Caco-2 (cell line): ENCODE measurements at regions not wholly inside any gene's neighbourhood (a gene's known extent, or its start where the extent isn't known, plus 50 kb on each side); places are given as distances from the start of the nearest gene placed in this dataset.
"Not testable (repeated sequence)": the region's sequence is repeated elsewhere in the genome, so short reads cannot be mapped to it uniquely, and the experiment has no call there.

ENCODE experiments used
- BruUV-seq: library from RNA; stranded (reverse); fragments of 400-500 nt; replicated peaks from 2 replicates; lab custom pipeline; 2021; lab: Mats Ljungman, UMichigan
- CTCF ChIA-PET: fragments of 300-600 bp; sonication (Branson Sonifier 250); formaldehyde crosslinking; loops from one replicate; lab custom pipeline; 2022; ENCODE audit warnings: antibody characterized with exemption; lab: Charles Lee
- POLR2A ChIA-PET: fragments of 300-600 bp; sonication (Branson Sonifier 250); formaldehyde crosslinking; loops from one replicate; lab custom pipeline; 2022; ENCODE audit warnings: antibody characterized with exemption; lab: Charles Lee
- DNase-seq, 2 experiments: peaks; one replicate each; pipeline versions ENCODE4 v3.0.0 to v3.0.0-alpha.2; 2020 to 2022
- H3K27me3 ChIP-seq: replicated peaks from 2 replicates; pipeline ENCODE4 v1.6.0; 2011; ENCODE audit warnings: low read length; ENCODE audit not compliant: control insufficient read depth, insufficient read depth
- H3K36me3 ChIP-seq: 2 replicates; pipeline ENCODE4 v1.5.1; 2011; ENCODE audit warnings: low read length; ENCODE audit not compliant: control insufficient read depth, insufficient read depth
- H3K4me1 ChIP-seq: fragments of 250-450 bp; sonication (Bioruptor Pico); 2 replicates; pipeline ENCODE4 v1.5.1; 2020; ENCODE audit warnings: mild to moderate bottlenecking
- H3K4me3 ChIP-seq: 2 replicates; pipeline ENCODE4 v1.5.1; 2011; ENCODE audit warnings: low read depth, mild to moderate bottlenecking, control low read depth, low read length
- H3K9me3 ChIP-seq: fragments of 250-450 bp; sonication (Bioruptor Pico); 2 replicates; pipeline ENCODE4 v1.5.1; 2020; ENCODE audit warnings: mild to moderate bottlenecking, moderate library complexity
- H3K27ac Mint-ChIP-seq: one replicate; pipeline ENCODE4 v1.8.0; 2022; ENCODE audit warnings: mixed read lengths; ENCODE audit not compliant: unreplicated experiment
- H3K27me3 Mint-ChIP-seq: one replicate; pipeline ENCODE4 v1.8.0; 2022; ENCODE audit warnings: mixed read lengths; ENCODE audit not compliant: insufficient read depth, unreplicated experiment
- H3K36me3 Mint-ChIP-seq: one replicate; pipeline ENCODE4 v1.8.0; 2022; ENCODE audit warnings: mild to moderate bottlenecking, mixed read lengths; ENCODE audit not compliant: insufficient read depth, unreplicated experiment
- H3K4me1 Mint-ChIP-seq: one replicate; pipeline ENCODE4 v1.8.0; 2022; ENCODE audit warnings: low read depth, mixed read lengths; ENCODE audit not compliant: unreplicated experiment
- H3K4me3 Mint-ChIP-seq: one replicate; pipeline ENCODE4 v1.8.0; 2022; ENCODE audit warnings: mild to moderate bottlenecking, moderate library complexity, mixed read lengths; ENCODE audit not compliant: unreplicated experiment
- H3K9me3 Mint-ChIP-seq: one replicate; pipeline ENCODE4 v1.8.0; 2022; ENCODE audit warnings: mixed read lengths; ENCODE audit not compliant: unreplicated experiment
- CTCF ChIP-seq, 2 experiments: fragments of 200-600 bp in 1 of 2; IDR thresholded peaks; 1 replicate in 1 of 2; 2 replicates in 1 of 2; pipeline versions ENCODE4 v1.5.1 to v1.8.0; 2011 to 2022; ENCODE audit warnings: antibody characterized with exemption in 1 of 2, control low read depth in 1 of 2, inconsistent platforms in 1 of 2, low read depth in 1 of 2, low read length in 1 of 2, mild to moderate bottlenecking in 1 of 2, moderate library complexity in 1 of 2; ENCODE audit not compliant: insufficient read depth in 1 of 2, severe bottlenecking in 1 of 2, unreplicated experiment in 1 of 2
- intact Hi-C: fragments of 100-400 bp; cut with micrococcal nuclease; formaldehyde crosslinking; loops from one replicate; pipeline ENCODE4 v1.10.0; 2022; ENCODE audit not compliant: unreplicated experiment

GRCh38 chr13:48833412-48833811 is 142.3 kb upstream of the FNDC3A start:
- DNase-seq: no peak
- H3K36me3 ChIP-seq: no peaks in the 10 kb centered on the region
- no peak overlapping the region for H3K4me3 ChIP-seq
- Mint-ChIP-seq H3K36me3 (no peaks in the 10 kb centered on the region), H3K4me1 (peaks cover 7% of the 10 kb centered on the region), H3K4me3 (no peak overlapping the region), H3K27me3 (peaks cover 13% of the 10 kb centered on the region), H3K27ac (no peak overlapping the region), H3K9me3 (no peaks in the 10 kb centered on the region)
- POLR2A ChIA-PET: no interaction called here
- intact Hi-C loops: no loop called here
- BruUV-seq: no TSS peak
- H3K27me3 ChIP-seq: no peaks in the 10 kb centered on the region
- no peaks in the 10 kb centered on the region for H3K9me3 ChIP-seq
- no peak for TF ChIP-seq CTCF (IDR thresholded peaks at IDR 0.05; ENCODE audit: insufficient read depth in 1 of 2, low read depth in 1 of 2, low read length in 1 of 2, severe bottlenecking in 1 of 2, unreplicated experiment in 1 of 2)
- no peaks in the 10 kb centered on the region for H3K4me1 ChIP-seq
- CTCF ChIA-PET: no interaction called here

DNA sequence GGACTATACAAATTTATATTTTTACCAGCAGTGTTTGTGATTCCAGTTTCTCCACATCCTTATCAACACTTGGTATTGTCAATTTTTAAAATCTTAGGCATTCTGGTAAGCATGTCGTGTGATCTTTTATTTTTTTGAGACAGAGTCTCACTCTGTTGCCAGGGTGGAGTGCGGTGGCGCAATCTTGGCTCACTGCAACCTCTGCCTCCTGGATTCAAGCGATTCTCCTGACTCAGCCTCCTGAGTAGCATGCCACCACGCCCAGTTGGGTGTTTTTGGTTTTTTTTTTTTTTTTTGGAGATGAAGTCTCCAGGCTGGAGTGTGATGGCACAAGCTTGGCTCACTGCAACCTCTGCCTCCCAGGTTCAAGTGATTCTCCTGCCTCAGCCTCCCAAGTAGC is 140.4 kb upstream of the FNDC3A start:
- H3K27me3 Mint-ChIP-seq, H3K9me3 Mint-ChIP-seq, H3K4me3 Mint-ChIP-seq, H3K36me3 ChIP-seq, BruUV-seq, H3K27me3 ChIP-seq, H3K9me3 ChIP-seq, DNase-seq, intact Hi-C loops, H3K27ac Mint-ChIP-seq, POLR2A ChIA-PET, CTCF ChIA-PET, H3K4me1 ChIP-seq, H3K36me3 Mint-ChIP-seq, H3K4me3 ChIP-seq: not testable (repeated sequence)
- peaks cover 10% of the 10 kb centered on the region for H3K4me1 Mint-ChIP-seq

- POLR2A ChIA-PET: no interaction called here
- no peak overlapping the region for H3K4me3 ChIP-seq
Measured at GRCh38 chr13:48838193-48838973, 137.3 kb upstream of the FNDC3A start.

More at GRCh38 chr13:48838193-48838973, 137.3 kb upstream of the FNDC3A start:
- Mint-ChIP-seq H3K4me1 (peaks cover 10% of the 10 kb centered on the region), H3K9me3 (no peaks in the 10 kb centered on the region), H3K27me3 (peaks cover 20% of the 10 kb centered on the region), H3K4me3 (no peak overlapping the region), H3K36me3 (no peaks in the 10 kb centered on the region), H3K27ac (no peak overlapping the region)
- TF ChIP-seq CTCF (IDR thresholded peaks at IDR 0.05; ENCODE audit: insufficient read depth in 1 of 2, low read depth in 1 of 2, low read length in 1 of 2, severe bottlenecking in 1 of 2, unreplicated experiment in 1 of 2): no peak
- BruUV-seq: no TSS peak
- no peaks in the 10 kb centered on the region for H3K9me3 ChIP-seq
- intact Hi-C loops: no loop called here
- no peaks in the 10 kb centered on the region for H3K4me1 ChIP-seq
- H3K27me3 ChIP-seq: no peaks in the 10 kb centered on the region; the same call in 1 of the 2 replicates
- CTCF ChIA-PET: no interaction called here
- DNase-seq: no peak
- no peaks in the 10 kb centered on the region for H3K36me3 ChIP-seq
